ENCODE measurements at regions not wholly inside any gene's neighbourhood (a gene's known extent, or its start where the extent isn't known, plus 50 kb on each side); places are given as distances from the start of the nearest gene placed in this dataset.

- no peak for TF ChIP-seq CTCF (IDR thresholded peaks at IDR 0.05; ENCODE audit: low read depth, low read length, missing control alignments)
- DNase-seq (ENCODE audit: extremely low read depth, low read depth) = no peak
- no peak overlapping the region for H3K4me3 ChIP-seq (replicated peaks; ENCODE audit: low read depth, low read length)
Observed at GRCh38 chr2:196589419-196589818, 50.1 kb upstream of the CCDC150 start.

Measured in HFF-Myc (cell line).